ENCODE measurements at regions not wholly inside any gene's neighbourhood (a gene's known extent, or its start where the extent isn't known, plus 50 kb on each side); places are given as distances from the start of the nearest gene placed in this dataset.

GRCh38 chr12:107552263-107552662 lies 133.3 kb upstream of the PWP1 start (continued):
- TF ChIP-seq ZNF462 (CRISPR knock-in tag; IDR thresholded peaks at IDR 0.05) (no peak), EZH2 (IDR thresholded peaks at IDR 0.05; ENCODE audit: low read depth, unreplicated experiment) (no peak), NANOG (IDR thresholded peaks at IDR 0.05; ENCODE audit: borderline replicate concordance) (no peak), EZH2phosphoT487 (IDR thresholded peaks at IDR 0.05; ENCODE audit: unreplicated experiment) (no peak), CREB1 (CRISPR knock-in tag; IDR thresholded peaks at IDR 0.05; ENCODE audit: low read depth) (no peak), JUNB (IDR thresholded peaks at IDR 0.05; ENCODE audit: unreplicated experiment) (no peak)
- TF ChIP-seq, protein P1, sequence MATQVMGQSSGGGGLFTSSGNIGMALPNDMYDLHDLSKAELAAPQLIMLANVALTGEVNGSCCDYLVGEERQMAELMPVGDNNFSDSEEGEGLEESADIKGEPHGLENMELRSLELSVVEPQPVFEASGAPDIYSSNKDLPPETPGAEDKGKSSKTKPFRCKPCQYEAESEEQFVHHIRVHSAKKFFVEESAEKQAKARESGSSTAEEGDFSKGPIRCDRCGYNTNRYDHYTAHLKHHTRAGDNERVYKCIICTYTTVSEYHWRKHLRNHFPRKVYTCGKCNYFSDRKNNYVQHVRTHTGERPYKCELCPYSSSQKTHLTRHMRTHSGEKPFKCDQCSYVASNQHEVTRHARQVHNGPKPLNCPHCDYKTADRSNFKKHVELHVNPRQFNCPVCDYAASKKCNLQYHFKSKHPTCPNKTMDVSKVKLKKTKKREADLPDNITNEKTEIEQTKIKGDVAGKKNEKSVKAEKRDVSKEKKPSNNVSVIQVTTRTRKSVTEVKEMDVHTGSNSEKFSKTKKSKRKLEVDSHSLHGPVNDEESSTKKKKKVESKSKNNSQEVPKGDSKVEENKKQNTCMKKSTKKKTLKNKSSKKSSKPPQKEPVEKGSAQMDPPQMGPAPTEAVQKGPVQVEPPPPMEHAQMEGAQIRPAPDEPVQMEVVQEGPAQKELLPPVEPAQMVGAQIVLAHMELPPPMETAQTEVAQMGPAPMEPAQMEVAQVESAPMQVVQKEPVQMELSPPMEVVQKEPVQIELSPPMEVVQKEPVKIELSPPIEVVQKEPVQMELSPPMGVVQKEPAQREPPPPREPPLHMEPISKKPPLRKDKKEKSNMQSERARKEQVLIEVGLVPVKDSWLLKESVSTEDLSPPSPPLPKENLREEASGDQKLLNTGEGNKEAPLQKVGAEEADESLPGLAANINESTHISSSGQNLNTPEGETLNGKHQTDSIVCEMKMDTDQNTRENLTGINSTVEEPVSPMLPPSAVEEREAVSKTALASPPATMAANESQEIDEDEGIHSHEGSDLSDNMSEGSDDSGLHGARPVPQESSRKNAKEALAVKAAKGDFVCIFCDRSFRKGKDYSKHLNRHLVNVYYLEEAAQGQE (IDR thresholded peaks at IDR 0.05; ENCODE audit: unreplicated experiment) = no peak

Measured in GM23338 (cell line).